ENCODE measurements at regions not wholly inside any gene's neighbourhood (a gene's known extent, or its start where the extent isn't known, plus 50 kb on each side); places are given as distances from the start of the nearest gene placed in this dataset.

DNA sequence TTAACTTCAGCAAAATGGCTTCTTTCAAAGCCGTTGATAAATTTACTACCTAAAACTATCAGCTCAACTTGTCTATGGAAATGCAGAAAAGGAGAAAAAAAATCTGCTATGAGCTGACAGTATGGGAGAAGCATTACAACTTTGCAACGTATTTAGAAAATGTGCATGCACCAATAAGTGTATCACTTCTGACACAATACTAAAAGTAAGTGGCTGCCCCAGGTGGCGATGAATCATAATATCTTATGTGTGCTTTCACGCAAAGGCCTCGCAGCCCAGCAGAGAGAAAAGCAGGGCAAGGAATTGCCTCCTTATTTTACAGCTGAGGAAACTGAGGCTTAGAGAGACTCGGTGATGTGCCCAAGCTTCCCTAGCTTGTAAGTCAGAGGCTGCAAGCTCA, 101.8 kb downstream of the SALL1 start:
- Histone ChIP-seq H4K5ac (ENCODE audit: insufficient read length, low read depth, low read length) (no peak overlapping the region), H3K27me3 (replicated peaks in 1 of 4; ENCODE audit: control insufficient read depth in 3 of 4, extremely low read depth in 1 of 4, insufficient read depth in 3 of 4, low read length in 3 of 4) (0 out of 7 replicates have a peak, but pooled peaks cover 0 to 3% (median 0%) of the 10 kb centered on the region in 4 experiments), H2BK5ac (ENCODE audit: low read depth, low read length) (no peak overlapping the region), H3K9me3 (ENCODE audit: insufficient read depth in 2 of 2, low read depth in 1 of 2, low read length in 1 of 2) (no peaks in the 10 kb centered on the region), H3K18ac (ENCODE audit: extremely low read depth, low read length) (no peak overlapping the region), H2AK5ac (ENCODE audit: low read depth, low read length) (no peak overlapping the region), H3K9ac (replicated peaks in 1 of 4; ENCODE audit: extremely low read depth in 1 of 4, low read depth in 3 of 4, low read length in 3 of 4) (no peak overlapping the region), H2BK20ac (ENCODE audit: low read length) (no peak overlapping the region), H3K23me2 (ENCODE audit: low read depth, low read length) (no peaks in the 10 kb centered on the region), H3K27ac (ENCODE audit: low read depth, low read length) (no peak overlapping the region), H3K14ac (ENCODE audit: insufficient read length) (no peak overlapping the region), H4K91ac (replicated peaks; ENCODE audit: insufficient read length, low read length) (no peak overlapping the region), H2BK120ac (replicated peaks; ENCODE audit: low read depth, low read length) (no peak overlapping the region), H3K4me3 (ENCODE audit: extremely low read depth in 1 of 4, insufficient read depth in 2 of 4, low read depth in 3 of 4, low read length in 4 of 4) (no peak overlapping the region), H2AFZ (ENCODE audit: low read length) (no peak overlapping the region), H3K4ac (replicated peaks; ENCODE audit: insufficient read length, low read depth, low read length) (no peak overlapping the region), H2BK12ac (ENCODE audit: low read depth, low read length) (no peak overlapping the region), H3K36me3 (ENCODE audit: control insufficient read depth in 2 of 4, insufficient read depth in 4 of 4, low read length in 3 of 4) (no peaks in the 10 kb centered on the region), H3K23ac (ENCODE audit: insufficient read length) (no peak overlapping the region), H4K20me1 (replicated peaks in 1 of 2; ENCODE audit: control insufficient read depth in 1 of 2, insufficient read depth in 2 of 2, low read length in 2 of 2) (no peaks in the 10 kb centered on the region), H3K79me2 (ENCODE audit: control insufficient read depth in 1 of 2, insufficient read depth in 2 of 2, low read length in 2 of 2) (no peaks in the 10 kb centered on the region), H4K8ac (ENCODE audit: extremely low read depth, insufficient read depth, low read length) (no peak overlapping the region), H3K56ac (replicated peaks; ENCODE audit: insufficient read length, low read depth, low read length) (no peak overlapping the region), H3K4me1 (replicated peaks in 1 of 4; ENCODE audit: control insufficient read depth in 3 of 4, insufficient read depth in 4 of 4, low read length in 3 of 4) (peaks cover 0 to 3% (median 0%) of the 10 kb centered on the region in 4 experiments; a peak in 1 of 7 replicates), H3K79me1 (ENCODE audit: low read depth, low read length) (no peaks in the 10 kb centered on the region), H2BK15ac (ENCODE audit: low read length) (no peak overlapping the region), H3K4me2 (ENCODE audit: insufficient read depth in 1 of 2, low read depth in 2 of 2, low read length in 2 of 2) (no peak overlapping the region)
- ChIA-PET POLR2A (ENCODE audit: partially characterized antibody) (no interaction called here), CTCF (ENCODE audit: partially characterized antibody) (interaction anchor here (0.7 to 3.4 kb wide), 23 partner anchors 9 to 381 kb away, joined by 3 to 13 read pairs (median 4); no protein-coding TSS in a partner anchor)
- DNase-seq (ENCODE audit: low read depth in 1 of 2, low spot score in 2 of 2) (no peak), FAIRE-seq (no peak)
- WGBS, 2 experiments (ENCODE audit: extremely low coverage in 1 of 2, insufficient coverage in 1 of 2, insufficient read length in 1 of 2, insufficient replicate concordance in 2 of 2, low coverage in 1 of 2, low lambda C conversion rate in 2 of 2, missing lambda C conversion rate in 1 of 2) = 89% methylated on average over 6 of the region's 6 CpGs; no CpG with 5 or more reads in 1 of the 2 experiments
- TF ChIP-seq RAD21 (IDR thresholded peaks at IDR 0.05 in 1 of 2, conservative IDR thresholded peaks at IDR 0.05 in 1 of 2; ENCODE audit: low read depth in 2 of 2, low read length in 2 of 2) = no peak
- TF ChIP-seq EP300 (IDR thresholded peaks at IDR 0.05; ENCODE audit: borderline replicate concordance in 1 of 2, low read depth in 2 of 2, low read length in 2 of 2) = no peak
- no peak for TF ChIP-seq HDAC6 (IDR thresholded peaks at IDR 0.05; ENCODE audit: low read depth, low read length)
- TF ChIP-seq TEAD4 (IDR thresholded peaks at IDR 0.05; ENCODE audit: low read depth, low read length) = no peak
- TF ChIP-seq KDM5A (IDR thresholded peaks at IDR 0.05; ENCODE audit: low read length) = no peak
- TF ChIP-seq TAF7 (optimal IDR thresholded peaks at IDR 0.05; ENCODE audit: borderline replicate concordance, low read depth, low read length) = no peak
- TF ChIP-seq HDAC2 (IDR thresholded peaks at IDR 0.05; ENCODE audit: borderline replicate concordance in 1 of 2, low read depth in 2 of 2, low read length in 2 of 2) = no peak
- no peak for TF ChIP-seq BACH1 (IDR thresholded peaks at IDR 0.05; ENCODE audit: low read length)
- TF ChIP-seq, protein P1, sequence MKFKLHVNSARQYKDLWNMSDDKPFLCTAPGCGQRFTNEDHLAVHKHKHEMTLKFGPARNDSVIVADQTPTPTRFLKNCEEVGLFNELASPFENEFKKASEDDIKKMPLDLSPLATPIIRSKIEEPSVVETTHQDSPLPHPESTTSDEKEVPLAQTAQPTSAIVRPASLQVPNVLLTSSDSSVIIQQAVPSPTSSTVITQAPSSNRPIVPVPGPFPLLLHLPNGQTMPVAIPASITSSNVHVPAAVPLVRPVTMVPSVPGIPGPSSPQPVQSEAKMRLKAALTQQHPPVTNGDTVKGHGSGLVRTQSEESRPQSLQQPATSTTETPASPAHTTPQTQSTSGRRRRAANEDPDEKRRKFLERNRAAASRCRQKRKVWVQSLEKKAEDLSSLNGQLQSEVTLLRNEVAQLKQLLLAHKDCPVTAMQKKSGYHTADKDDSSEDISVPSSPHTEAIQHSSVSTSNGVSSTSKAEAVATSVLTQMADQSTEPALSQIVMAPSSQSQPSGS (IDR thresholded peaks at IDR 0.05; ENCODE audit: low read length) = no peak
- no peak for TF ChIP-seq GTF2F1 (IDR thresholded peaks at IDR 0.05; ENCODE audit: borderline replicate concordance, low read depth, low read length)
